Caki2 (cell line): ENCODE measurements at regions not wholly inside any gene's neighbourhood (a gene's known extent, or its start where the extent isn't known, plus 50 kb on each side); places are given as distances from the start of the nearest gene placed in this dataset.

Experiments used
- DNase-seq: peaks from one replicate; pipeline ENCODE4 v3.0.0-alpha.2; 2015; ENCODE audit warnings: low read depth
- in situ Hi-C: cut with HindIII; loops from 2 replicates; pipeline ENCODE4 v1.10.0; 2016; ENCODE audit warnings: low sequenced_read_pairs, low pct_unique_long_range_greater_than_20kb, mixed read lengths

DNA sequence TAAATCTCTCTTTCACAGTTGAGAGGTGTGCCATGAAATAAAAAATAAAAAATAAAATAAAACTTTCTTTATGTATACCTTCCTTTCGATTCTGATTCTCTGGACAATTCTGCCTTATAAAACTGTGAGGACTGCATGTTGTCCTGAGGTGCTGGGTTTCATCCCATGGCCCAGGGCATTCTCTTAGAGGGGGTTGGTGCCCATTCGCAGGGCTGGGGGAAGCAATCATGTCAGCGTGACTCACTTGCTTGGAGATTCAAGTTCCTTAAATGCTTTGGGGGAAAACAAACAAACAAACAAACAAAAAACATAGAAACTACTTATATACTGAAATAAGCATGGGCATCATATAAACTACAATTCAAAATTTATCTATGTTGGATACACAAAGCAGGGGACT is 122.0 kb upstream of the ST6GAL2 start:
- in situ Hi-C loops = no loop called here
- no peak for DNase-seq

DNA sequence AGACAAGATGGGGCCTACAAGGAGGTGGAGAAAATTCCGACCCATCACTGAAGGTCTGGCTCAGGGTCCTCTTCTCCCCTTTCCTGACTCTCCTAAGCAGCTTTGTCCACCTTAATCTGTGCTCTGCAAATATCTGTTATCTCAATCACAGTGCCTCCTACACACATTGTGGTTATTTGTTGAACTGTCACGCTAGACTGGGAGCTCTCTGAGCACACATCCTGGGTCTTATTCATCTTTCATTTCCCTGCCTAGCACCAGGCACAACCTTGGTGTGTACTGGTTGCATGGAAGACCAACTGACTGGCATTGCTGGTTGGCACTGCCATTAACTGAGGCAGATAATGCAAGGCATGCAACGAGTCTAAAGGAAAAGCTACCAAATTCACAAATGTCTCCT is 122.9 kb upstream of the ST6GAL2 start:
- in situ Hi-C loops = no loop called here
- no peak for DNase-seq

DNA sequence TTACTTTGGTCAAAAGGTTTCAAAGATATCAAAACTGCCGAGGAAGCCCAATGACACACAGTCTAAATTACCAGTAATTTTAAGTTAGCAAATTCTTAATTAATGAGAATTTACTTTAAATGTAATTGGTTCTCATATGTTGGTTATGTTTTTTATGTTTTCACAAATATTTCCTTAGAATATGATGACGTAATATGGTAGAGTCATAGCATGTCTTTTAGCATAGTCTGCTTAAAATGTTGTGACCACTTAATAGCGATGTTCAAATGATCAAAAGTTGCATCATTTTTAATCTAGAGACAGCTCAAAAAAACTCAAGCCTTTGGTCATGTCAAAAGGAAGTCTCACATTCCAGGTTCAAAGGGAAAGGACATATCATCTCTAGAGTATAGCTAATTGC is 123.3 kb upstream of the ST6GAL2 start:
- no peak for DNase-seq
- in situ Hi-C loops = no loop called here

DNA sequence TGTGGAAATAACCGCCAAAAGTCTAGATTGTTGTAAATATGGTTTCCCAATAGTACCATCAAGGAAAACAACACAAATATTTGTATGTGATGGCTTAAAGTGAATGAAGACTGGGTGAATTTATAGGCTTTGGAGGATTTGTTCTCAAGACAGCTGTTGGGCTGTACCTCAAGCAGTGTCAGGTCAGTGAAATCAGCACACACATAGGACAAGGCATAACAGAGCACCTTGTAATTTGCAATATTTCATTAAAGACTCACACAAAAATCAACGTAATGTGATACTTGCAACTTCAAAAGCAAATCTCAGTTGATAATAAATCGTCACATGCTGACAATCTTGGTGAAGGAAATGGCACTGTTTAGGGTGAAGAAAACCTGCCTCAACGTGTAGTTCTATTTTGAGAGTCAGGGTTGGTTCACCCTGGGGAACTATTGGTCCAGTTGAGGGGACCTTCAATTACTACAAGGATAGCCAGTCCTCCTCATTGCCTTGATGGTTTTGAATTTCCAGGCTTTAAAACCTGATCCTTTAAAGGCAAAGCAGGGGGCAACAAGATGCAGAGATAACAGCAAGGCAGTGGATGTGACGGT is 126.8 kb upstream of the ST6GAL2 start:
- in situ Hi-C loops = no loop called here
- DNase-seq = no peak

DNA sequence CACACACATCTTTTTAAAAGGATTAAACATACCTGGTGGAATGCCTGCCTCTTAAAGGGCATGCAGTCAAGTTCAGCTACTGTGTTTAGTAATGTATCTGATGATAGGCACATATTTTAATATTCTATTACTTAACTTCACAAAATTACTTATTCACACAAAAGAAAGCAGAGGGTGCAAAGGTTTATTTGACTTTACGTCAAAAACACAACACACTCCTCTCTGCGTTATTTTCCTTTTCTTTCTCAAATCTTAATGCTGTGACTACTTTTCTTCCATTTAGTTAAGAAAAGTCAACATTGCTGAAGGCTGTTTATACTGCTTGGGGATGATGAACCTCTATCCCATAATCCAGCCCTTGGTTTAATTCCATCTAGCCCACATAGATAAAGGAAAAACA is 127.9 kb upstream of the ST6GAL2 start:
- no peak for DNase-seq
- in situ Hi-C loops = no loop called here

DNA sequence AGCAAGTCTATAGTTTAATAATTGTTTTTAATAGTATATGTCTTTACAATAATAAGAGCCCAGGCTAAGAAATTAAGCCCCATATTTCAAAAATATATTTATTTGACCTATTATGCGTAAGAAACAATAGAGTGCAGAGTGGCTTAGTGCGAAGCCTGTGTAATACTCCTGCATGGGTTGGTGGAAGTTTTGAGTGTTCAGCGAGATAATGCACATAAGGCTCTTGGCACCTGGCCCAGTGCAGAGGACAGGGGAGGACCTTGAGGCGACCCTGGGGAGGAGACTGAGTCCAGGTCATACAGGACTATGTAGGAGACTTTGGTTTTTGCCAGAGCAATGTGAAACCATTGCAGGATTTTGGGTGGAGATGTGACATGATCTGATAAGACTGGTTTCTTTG is 132.4 kb upstream of the ST6GAL2 start:
- in situ Hi-C loops = no loop called here
- DNase-seq = no peak

DNA sequence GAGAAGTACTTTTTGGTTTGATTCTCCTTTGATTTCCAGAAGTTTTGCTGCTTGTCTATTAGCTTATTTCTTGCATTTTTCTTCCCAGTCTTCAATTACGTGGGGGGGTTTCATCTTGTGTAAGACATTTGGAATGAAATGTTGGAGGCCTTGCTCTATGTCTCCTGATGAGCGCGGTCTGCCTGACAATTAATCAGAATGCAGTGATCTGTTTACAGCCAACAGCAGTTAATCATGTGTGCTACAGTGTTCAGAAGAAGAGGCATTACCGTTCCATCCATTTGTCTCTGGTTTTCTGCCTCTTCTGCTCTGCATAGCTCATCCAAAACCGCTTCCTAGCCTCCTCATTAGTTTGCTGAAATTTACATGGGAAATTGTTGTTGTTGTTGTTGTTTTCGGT is 134.4 kb upstream of the ST6GAL2 start:
- no peak for DNase-seq

DNA sequence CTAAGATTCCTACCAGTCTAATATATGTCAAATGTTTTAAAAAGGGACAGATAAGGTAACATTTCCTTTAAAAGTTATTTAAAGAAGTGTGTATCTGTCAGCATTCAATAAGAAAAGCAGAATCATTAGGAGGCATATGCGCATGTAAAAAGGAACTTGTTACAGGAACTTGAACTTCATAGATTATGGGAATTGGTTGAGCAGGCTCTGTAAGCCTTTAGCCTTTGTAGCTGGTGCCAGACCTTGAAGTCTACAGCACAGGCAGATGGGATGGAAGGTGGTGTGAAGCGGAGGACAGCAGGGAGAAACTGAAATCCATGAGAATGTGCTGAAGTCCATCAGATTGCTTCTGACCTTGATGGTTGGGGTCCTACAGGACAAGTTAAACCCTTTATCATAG is 138.3 kb upstream of the ST6GAL2 start:
- DNase-seq = no peak
- in situ Hi-C loops = no loop called here

More for the DNA sequence above, 134.4 kb upstream of the ST6GAL2 start:
- in situ Hi-C loops = no loop called here

DNA sequence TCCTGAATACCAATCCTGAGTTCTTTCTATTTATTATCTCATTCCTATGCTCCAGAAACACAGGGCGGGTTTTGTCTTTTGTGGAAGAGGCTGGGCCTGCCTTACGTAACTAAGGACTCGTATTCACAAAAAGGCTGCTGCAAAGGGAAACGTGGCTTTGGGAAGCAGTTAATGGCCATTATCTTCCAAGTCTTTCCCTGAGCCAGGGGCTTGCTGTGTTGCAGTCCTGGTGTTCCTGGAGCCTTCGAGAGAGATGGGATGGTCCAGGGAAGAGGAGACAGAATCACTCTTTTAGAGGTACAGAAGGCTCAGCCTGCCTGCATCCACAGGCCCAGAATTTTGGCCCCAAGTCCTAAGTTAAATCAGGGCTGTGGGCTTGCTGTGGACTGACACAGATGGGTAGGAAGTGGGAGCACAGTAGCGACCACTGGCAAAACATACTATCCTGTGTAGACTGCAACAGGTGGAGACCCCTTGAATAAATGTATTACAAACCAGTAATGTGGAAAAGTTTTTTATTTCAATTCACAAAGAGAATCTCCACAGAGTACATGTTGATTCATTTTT is 139.4 kb upstream of the ST6GAL2 start:
- in situ Hi-C loops = no loop called here
- no peak for DNase-seq

DNA sequence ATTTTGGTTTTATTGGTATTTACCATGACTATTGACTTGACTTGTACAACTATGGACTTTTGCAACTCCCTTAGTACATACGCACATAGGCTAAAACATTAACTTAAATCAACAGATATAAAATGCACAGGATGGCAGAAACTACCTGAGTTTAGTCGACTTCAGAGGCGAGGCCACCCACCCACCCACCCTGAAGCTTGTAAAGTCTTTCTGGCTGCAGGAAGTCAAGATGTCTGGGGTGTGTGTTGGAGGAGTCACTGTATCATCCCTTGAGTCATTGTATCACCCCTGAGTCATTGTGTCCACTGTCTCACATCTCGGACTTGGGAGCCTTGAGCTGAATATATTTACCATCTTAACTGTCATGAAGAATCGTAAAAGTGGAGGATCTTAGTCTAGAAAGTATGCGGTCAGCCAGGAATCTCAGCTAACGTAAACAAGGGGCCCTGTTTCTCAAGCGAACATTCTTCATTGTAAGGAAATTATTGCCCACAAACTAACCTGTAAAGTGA is 140.0 kb upstream of the ST6GAL2 start:
- peak; percentile 7 for DNase-seq
- in situ Hi-C loops = no loop called here

DNA sequence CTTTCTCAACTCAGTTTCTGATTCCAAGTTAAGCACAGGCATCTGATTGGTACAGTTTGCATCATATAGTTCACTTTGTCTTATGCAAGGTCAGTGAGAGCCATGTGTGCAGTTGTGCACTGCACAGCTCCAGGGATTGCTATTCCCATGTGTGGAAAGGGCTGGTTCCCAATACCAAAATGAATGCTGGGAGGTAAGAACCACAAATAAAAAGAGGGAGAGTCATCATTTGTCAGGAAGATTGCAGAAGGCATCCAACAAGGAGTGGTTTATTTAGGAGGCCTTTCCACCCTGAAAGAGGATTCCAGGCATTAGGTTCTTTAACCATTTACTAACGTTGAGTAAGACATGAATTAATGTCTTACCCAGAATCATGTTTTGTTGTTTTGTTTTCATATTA is 141.2 kb upstream of the ST6GAL2 start:
- no peak for DNase-seq
- in situ Hi-C loops = no loop called here

DNA sequence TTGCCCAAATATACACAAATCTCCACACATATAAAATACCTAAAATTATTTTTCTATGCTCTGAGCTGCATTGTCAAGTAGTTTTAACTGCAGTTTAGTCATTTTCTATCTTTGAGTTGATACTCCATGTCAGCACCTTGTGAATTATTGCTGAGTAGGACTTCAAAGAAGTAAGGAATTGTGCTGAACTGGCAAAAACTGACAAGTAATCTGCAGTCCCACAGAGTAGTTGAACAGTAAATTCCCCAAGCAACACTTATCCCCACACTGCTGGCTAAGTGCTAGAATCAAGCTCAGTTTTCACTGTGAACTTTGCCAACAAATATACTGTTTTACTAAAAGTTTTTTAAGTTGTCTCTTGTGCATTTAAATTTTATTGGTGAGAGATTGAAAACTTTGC is 141.8 kb upstream of the ST6GAL2 start:
- no peak for DNase-seq
- in situ Hi-C loops = no loop called here

DNA sequence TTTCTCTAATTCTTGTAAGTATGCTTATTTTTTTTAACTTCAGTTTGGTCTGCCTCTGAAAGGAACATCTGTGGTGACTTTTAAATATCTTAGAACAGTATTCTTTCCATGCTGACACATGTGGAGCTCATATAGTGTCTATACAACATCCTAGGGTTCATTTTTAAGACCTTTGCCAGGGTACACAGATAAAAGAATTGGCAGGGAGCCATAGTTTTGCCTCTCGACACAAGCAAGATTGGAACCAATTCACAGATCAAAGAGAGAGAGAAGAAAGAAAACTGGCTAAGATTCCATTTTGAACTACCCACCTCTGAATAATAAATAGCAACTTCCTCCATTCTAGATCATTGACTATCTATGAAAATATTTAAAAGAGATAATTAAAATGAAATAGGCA is 142.7 kb upstream of the ST6GAL2 start:
- in situ Hi-C loops = no loop called here
- no peak for DNase-seq

DNA sequence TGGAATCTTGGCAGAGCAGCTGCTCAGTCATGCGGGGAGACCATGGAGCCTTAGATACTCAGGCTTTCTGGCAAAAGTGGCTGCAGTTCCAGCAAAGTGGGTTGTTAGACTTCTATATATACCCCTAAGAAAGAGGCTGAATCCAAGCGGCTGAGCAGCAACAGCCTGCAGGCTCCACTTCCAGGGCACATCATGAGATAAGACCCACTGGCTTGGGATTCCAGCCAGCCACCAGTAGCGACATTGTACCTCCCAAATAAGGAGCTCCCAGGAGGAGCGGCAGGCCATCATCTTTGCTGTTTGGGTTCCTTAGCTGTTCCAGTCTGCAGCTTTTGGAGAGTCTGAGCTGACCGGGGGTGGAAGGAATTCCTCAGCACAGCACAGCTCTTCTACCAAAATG is 150.3 kb upstream of the ST6GAL2 start:
- DNase-seq = no peak

DNA sequence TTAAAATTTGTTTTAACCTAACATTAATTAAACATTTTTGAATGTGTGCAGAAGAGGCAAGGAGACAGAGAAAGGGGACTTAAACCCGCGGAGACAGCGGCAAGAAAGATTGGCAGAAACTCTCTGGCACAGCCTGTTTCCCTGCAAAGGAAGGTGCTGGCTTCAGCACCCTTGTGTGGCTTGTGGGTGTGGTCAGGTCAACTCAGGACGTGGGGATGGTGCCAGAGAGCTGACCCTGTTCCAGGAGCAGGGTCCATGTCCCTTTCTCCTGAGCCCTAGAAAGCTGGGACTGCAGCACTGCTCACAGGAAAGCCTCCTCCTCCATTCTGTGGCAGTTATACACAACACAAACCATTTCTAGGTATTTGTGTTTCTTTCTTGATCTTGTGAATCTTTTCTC is 176.2 kb upstream of the ST6GAL2 start:
- in situ Hi-C loops = no loop called here
- no peak for DNase-seq

More for the DNA sequence above, 150.3 kb upstream of the ST6GAL2 start:
- in situ Hi-C loops = no loop called here

DNA sequence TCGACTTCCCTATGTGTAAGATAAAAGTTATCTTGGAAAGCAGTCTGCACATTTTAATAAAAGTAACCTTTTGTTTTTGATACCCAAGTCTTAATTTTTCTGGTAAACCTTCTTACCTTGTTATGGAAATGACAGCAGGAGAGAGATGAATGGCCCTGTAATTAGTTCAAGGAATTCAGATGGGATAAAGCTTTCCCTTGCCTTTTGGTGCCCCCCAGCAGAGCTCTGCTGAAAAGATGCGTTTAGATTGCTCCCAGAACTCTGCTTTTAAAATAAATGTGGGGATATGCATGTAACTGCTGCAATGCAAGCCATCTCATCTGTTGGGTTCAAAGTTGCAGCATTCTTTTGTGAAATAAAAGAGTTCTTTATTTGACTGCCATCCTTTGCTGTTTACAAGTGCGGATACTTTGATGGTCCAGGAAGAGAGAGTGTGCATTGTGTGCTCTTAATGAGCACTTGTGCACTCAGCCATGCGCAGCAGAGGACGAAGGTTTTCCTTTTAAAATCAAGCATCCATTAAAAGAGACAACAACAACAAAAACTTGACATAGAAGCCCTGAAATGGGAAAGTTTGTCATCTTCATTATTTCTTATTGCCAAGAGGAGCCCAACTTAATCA is 176.7 kb upstream of the ST6GAL2 start:
- DNase-seq = no peak
- in situ Hi-C loops = no loop called here

DNA sequence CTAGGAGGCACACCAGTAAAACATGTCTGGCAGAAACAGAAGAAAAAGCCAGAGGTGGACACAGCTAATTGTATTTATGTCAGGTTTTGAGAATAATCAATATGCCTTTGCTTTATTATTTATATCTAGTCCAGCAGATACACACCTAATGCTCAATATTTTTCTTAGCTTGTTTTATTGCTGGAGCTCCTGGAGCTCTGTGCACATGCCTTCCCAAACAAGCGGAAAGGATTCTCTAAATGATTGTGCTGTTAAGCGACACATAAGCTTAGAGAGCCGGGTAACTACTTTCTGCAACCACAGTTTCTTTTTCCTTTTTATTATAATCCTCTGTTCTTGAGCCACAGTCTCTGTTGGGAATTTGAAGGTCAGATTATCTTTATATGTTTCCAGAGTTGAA is 177.3 kb upstream of the ST6GAL2 start:
- DNase-seq = no peak
- in situ Hi-C loops = no loop called here

DNA sequence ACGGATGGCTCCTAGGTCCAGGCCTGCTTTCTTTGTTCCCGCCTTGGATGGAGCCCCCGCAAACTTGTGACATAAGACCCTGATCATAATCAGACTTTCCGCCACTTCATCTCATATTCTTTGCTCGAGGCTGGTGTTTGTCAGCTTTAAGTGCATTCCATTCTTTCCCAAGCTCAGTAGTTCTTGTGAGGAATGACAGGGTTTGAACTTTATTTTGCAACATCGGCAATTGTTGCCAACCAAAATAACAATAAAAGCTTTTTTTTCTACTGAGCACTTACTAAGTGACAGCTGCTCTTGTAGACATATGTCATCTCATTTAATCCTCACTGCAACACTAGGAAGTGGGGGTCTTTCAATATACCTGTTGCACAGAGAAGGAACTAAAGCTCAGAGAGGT is 178.8 kb upstream of the ST6GAL2 start:
- no peak for DNase-seq
- in situ Hi-C loops = no loop called here

DNA sequence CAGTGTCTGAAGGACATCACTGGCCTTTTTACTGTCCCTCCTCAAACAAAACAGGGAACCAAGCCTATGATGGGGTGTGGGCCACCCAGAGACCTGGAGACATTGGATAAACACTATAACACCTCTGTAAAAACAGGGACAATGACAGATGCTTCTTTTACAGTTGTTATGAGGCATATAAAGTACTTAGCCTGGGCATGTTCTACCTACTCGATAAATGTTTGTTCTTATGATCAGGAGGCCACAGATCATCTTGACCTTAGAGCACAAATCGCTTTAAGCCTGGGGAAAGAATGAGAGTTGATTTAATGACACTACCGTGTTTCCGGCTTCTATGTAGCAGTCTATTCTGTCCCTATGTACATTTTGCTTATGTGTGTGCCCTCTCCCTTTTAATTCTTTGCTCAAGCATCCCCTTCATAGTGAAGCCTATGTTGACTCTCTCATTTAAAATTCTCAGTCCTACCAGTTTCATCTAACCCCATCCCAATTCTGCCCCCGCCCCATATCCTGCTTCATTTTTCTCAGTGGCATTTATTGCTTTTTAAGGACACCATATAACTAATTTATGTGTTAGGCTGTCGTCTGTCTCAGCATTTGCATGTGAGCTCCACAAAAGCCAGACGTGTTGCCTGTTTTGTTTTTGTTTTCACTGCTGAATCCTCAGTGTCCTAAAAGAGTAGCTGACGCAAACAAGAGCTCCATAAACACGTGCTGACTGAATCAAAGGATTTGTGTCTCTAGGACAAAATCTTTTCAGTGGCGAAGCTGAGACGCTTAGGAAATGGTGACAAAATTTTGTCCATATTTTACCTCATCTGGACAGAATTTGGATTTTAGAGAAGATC is 182.3 kb upstream of the ST6GAL2 start:
- no peak for DNase-seq
- in situ Hi-C loops = no loop called here
